ENCODE measurements at regions not wholly inside any gene's neighbourhood (a gene's known extent, or its start where the extent isn't known, plus 50 kb on each side); places are given as distances from the start of the nearest gene placed in this dataset.
"Not testable (repeated sequence)": the region's sequence is repeated elsewhere in the genome, so short reads cannot be mapped to it uniquely, and the experiment has no call there.

- no peak for DNase-seq (ENCODE audit: low spot score)
Observed at GRCh38 chr11:100584201-100584985, 102.7 kb upstream of the ARHGAP42 start.

GRCh38 chr11:100585728-100586127 lies 101.4 kb upstream of the ARHGAP42 start:
- no peak for DNase-seq (ENCODE audit: low spot score)

- no peak for DNase-seq (ENCODE audit: low spot score)
Observed at GRCh38 chr11:100586361-100587101, 100.6 kb upstream of the ARHGAP42 start.

- no peak for DNase-seq (ENCODE audit: low spot score)
Observed at GRCh38 chr11:100592619-100593260, 94.3 kb upstream of the ARHGAP42 start.

DNA sequence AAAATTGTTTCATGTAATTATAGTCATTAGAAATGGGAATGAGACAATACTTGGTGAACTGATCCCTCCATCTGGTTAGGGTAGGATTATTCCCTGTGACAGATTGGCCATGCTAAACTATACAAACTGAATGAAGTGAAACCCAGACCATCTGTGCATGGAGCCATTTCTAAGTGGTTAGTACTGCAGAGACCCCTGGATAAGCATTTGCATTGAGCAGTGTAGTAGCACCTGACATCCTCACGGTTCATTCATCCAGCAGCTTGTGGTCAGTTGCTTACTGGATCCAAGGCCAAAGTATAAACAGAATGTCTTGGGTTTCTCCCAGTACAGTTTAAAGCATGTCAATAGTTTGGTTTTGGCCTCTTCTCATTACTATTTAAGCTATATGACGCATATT lies 93.8 kb upstream of the ARHGAP42 start:
- no peak for DNase-seq (ENCODE audit: low spot score)

DNA sequence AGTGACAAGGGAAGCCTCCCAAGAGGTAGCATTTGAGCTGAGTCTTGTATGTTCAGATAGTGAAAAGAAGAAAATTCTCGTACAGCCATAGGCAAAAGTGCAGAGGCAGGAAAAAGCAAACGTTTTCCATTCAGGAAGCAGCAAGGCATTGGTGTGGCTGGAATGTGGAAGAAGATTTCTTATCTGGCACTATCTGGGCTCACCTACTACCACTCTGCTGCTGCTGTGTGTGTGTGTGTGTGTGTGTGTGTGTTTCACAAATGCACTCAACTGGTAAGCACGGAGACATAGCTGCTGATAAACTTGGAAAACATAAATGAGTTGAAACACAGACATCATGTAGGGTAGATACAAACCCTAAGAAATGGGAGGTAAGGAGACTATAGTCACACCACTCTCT lies 92.8 kb upstream of the ARHGAP42 start:
- no peak for DNase-seq (ENCODE audit: low spot score)

- no peak for DNase-seq (ENCODE audit: low spot score)
Observed at GRCh38 chr11:100600941-100601340, 86.1 kb upstream of the ARHGAP42 start.

GRCh38 chr11:100602716-100603115 lies 84.4 kb upstream of the ARHGAP42 start:
- DNase-seq (ENCODE audit: low spot score): no peak

DNA sequence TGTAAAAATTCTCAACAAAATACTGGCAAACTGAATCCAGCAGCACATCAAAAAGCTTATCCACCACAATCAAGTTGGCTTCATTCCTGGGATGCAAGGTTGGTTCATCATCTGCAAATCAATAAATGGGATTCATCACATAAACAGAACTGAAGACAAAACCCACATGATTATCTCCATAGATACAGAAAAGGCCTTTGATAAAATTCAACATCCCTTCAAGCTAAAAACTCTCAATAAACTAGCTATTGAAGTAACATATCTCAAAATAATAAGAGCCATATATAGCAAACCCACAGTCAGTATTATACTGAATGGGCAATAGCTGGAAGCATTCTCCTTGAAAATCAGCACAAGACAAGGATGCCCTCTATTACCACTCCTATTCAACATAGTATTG lies 79.3 kb upstream of the ARHGAP42 start:
- not testable (repeated sequence) for DNase-seq (ENCODE audit: low spot score)

- no peak for DNase-seq (ENCODE audit: low spot score)
Observed at GRCh38 chr11:100612766-100613165, 74.3 kb upstream of the ARHGAP42 start.

DNA sequence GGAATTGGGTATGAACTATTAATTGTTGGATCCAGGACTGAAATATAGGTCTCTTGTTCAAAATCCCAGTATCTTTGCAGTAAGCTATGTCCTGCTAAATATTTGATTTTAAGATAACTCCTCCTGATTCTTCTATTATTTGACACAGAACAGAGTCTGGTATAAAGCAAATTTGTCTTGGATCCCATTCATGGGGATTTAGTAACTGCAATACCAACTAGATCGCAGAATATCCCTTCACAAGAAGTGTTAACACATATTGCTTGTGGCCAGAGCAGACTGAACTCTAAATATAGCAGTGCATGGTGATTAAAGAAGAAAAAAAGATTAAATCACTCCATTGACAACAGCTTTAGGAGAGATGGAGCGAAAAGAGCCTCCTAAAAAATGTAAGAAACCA lies 68.2 kb upstream of the ARHGAP42 start:
- DNase-seq (ENCODE audit: low spot score): no peak

DNA sequence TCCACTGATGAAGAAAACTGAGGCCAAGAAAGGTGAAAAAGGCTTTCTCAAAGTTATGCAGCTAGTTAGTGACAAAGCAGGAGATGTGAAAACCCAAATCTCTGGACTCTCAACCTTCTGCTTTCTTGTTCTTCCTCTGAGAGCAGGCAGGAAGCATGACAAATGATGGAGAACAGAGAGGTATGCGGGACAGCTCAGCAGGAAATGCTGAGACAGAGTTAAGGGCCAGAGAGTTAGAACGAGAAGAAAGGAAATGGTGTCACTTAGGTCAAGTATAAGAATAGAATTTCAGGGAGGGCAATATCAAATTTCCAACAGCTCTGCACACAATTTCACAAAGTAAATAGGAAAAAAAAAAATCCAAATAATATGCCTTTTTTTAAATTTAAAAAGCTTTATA lies 67.6 kb upstream of the ARHGAP42 start:
- DNase-seq (ENCODE audit: low spot score): no peak

GRCh38 chr11:100622404-100622803 lies 64.7 kb upstream of the ARHGAP42 start:
- DNase-seq (ENCODE audit: low spot score): no peak

GRCh38 chr11:100624346-100624745 lies 62.7 kb upstream of the ARHGAP42 start:
- DNase-seq (ENCODE audit: low spot score): no peak

GRCh38 chr11:100625041-100625440 lies 62.0 kb upstream of the ARHGAP42 start:
- DNase-seq (ENCODE audit: low spot score): no peak

- DNase-seq (ENCODE audit: low spot score): no peak
Observed at GRCh38 chr11:100629671-100630070, 57.4 kb upstream of the ARHGAP42 start.

DNA sequence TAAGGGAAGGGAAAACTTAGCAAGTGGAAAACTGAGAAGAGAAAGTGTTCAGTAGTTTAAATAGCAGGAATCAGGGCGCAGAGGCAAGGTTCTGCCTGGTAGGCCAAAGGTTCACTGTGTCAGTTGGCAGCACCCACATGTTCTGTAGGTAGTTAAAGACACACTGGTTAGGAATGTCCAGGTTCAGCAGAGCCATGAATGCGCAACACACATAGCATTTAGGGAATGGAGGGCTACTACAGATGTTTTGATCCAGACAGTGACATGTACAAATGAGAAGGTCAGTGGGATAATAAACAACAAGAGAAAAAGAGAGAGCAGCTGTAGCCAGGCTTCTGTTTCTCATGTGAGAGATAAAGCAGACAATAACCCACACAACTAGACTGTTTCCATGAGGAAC lies 56.2 kb upstream of the ARHGAP42 start:
- no peak for DNase-seq (ENCODE audit: low spot score)

- no peak for DNase-seq (ENCODE audit: low spot score)
Observed at GRCh38 chr11:100631316-100631715, 55.8 kb upstream of the ARHGAP42 start.

- no peak for DNase-seq (ENCODE audit: low spot score)
Observed at GRCh38 chr11:100632941-100633452, 54.1 kb upstream of the ARHGAP42 start.

DNA sequence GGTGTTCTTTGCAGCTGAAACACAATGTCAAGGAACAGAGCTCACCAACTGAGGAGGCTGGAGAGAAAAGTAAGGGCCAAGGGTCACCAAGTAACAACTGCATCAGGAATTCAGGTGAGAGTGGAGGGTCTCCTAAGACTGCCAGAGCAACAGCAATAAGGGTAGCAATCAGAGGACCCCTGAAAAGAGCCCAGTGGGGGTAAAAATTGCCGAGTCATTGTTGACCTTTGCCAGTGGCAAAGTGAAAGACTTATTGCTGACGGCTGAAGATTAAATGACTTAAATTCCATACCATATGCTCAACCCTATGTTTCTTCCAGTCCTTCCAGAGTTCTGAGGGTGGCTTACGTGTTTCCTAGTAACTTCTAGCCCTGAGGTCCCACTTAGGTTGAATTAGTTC lies 51.9 kb upstream of the ARHGAP42 start:
- no peak for DNase-seq (ENCODE audit: low spot score)

DNA sequence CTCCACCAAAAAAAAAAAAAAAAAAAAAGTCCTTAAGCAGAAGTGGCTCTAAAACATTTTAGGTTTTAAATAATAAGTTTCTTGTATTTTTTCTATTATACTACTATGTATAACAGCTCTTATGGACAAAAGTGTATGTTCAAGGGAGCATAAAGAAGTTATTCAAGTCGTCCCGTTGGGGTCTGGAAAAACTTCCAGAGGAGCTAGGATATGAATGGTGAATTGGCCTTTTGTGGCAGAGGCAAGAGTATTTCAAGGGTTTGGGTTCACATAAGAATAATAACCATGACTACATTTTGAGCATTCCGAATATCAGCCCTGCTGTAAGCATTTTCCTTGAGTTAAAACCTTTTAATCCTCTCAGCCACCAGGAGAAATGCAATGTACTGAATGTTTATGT lies 50.6 kb upstream of the ARHGAP42 start:
- DNase-seq (ENCODE audit: low spot score): no peak
